OCI-LY3 (cell line): ENCODE measurements at regions not wholly inside any gene's neighbourhood (a gene's known extent, or its start where the extent isn't known, plus 50 kb on each side); places are given as distances from the start of the nearest gene placed in this dataset.
"Not testable (repeated sequence)": the region's sequence is repeated elsewhere in the genome, so short reads cannot be mapped to it uniquely, and the experiment has no call there.

Experiments used
- H2AFZ ChIP-seq: fragments of 200-600, 300-600 bp; shearing (Covaris generic); 2 replicates; pipeline ENCODE4 v1.6.0; 2014; ENCODE audit warnings: antibody characterized with exemption, low read depth, low read length
- H3K27ac ChIP-seq: fragments of 200-600, 300-600 bp; sonication (generic); 2 replicates; pipeline ENCODE4 v1.5.1; 2014; ENCODE audit warnings: mild to moderate bottlenecking, low read length, moderate library complexity, mixed read lengths
- H3K27me3 ChIP-seq: fragments of 200-600, 300-600 bp; sonication (generic); 2 replicates; pipeline ENCODE4 v1.6.1; 2014; ENCODE audit warnings: low read depth, low read length, mixed read lengths
- H3K36me3 ChIP-seq: fragments of 200-600, 300-600 bp; sonication (generic); replicated peaks from 2 replicates; pipeline ENCODE3; 2014; ENCODE audit warnings: low read depth, low read length, mixed read lengths
- H3K4me1 ChIP-seq: fragments of 300-600, 200-600 bp; sonication (generic); 2 replicates; pipeline ENCODE4 v1.6.1; 2014; ENCODE audit warnings: low read length, mixed read lengths
- H3K4me2 ChIP-seq: fragments of 200-600, 300-600 bp; sonication (generic); 2 replicates; pipeline ENCODE4 v1.6.1; 2014; ENCODE audit warnings: low read length, mixed read lengths
- H3K4me3 ChIP-seq: fragments of 300-600, 200-600 bp; sonication (generic); 2 replicates; pipeline ENCODE4 v1.5.1; 2014; ENCODE audit warnings: antibody characterized with exemption, mild to moderate bottlenecking, low read length, moderate library complexity
- H3K79me2 ChIP-seq: fragments of 300-600, 200-600 bp; shearing (Covaris generic); 2 replicates; pipeline ENCODE4 v1.6.1; 2014; ENCODE audit warnings: mild to moderate bottlenecking, low read length, mixed read lengths
- H3K9ac ChIP-seq: fragments of 300-600, 200-600 bp; shearing (Covaris generic); 2 replicates; pipeline ENCODE4 v1.6.0; 2014; ENCODE audit warnings: mild to moderate bottlenecking, low read length, moderate library complexity
- H3K9me3 ChIP-seq: fragments of 200-600, 300-600 bp; shearing (Covaris generic); 2 replicates; pipeline ENCODE4 v1.6.1; 2014; ENCODE audit warnings: low read length, mixed read lengths; ENCODE audit not compliant: insufficient read depth
- H4K20me1 ChIP-seq: fragments of 200-600, 300-600 bp; sonication (generic); 2 replicates; pipeline ENCODE4 v1.6.1; 2016; ENCODE audit warnings: low read length, mixed read lengths; ENCODE audit not compliant: insufficient read depth
- CTCF ChIP-seq: fragments of 200-600, 300-600 bp; sonication (generic); IDR thresholded peaks from 2 replicates; pipeline ENCODE4 v1.5.1; 2014; ENCODE audit warnings: antibody characterized with exemption, low read length, low read depth
- EZH2phosphoT487 ChIP-seq: fragments of 200-600 bp; shearing (Covaris generic); IDR thresholded peaks from 2 replicates; pipeline ENCODE4 v1.6.1; 2018; ENCODE audit warnings: antibody characterized with exemption, mixed run types, low read depth

- H2AFZ ChIP-seq, result no peak overlapping the region
Observed at GRCh38 chr9:89949111-89949510, 344.3 kb downstream of the GADD45G start.

GRCh38 chr9:89951675-89952074 is 346.9 kb downstream of the GADD45G start:
- no peak overlapping the region for H3K27ac ChIP-seq
- TF ChIP-seq EZH2phosphoT487 (no peak), CTCF (no peak)
- peaks cover 27% of the 10 kb centered on the region for H3K27me3 ChIP-seq
- H3K4me1 ChIP-seq, result peaks cover 13% of the 10 kb centered on the region
- H3K36me3 ChIP-seq, result no peaks in the 10 kb centered on the region
- no peaks in the 10 kb centered on the region for H3K9me3 ChIP-seq
- no peaks in the 10 kb centered on the region for H3K79me2 ChIP-seq
- no peak overlapping the region for H3K4me2 ChIP-seq
- H3K9ac ChIP-seq, result no peak overlapping the region
- H3K4me3 ChIP-seq, result no peak overlapping the region
- no peak overlapping the region for H2AFZ ChIP-seq
- H4K20me1 ChIP-seq, result no peaks in the 10 kb centered on the region

More at GRCh38 chr9:89949111-89949510, 344.3 kb downstream of the GADD45G start:
- no peaks in the 10 kb centered on the region for H4K20me1 ChIP-seq
- H3K4me3 ChIP-seq, result no peak overlapping the region
- H3K4me1 ChIP-seq, result peaks cover 13% of the 10 kb centered on the region
- H3K27ac ChIP-seq, result no peak overlapping the region
- H3K36me3 ChIP-seq, result no peaks in the 10 kb centered on the region
- no peaks in the 10 kb centered on the region for H3K79me2 ChIP-seq
- no peaks in the 10 kb centered on the region for H3K9me3 ChIP-seq
- H3K27me3 ChIP-seq, result peaks cover 24% of the 10 kb centered on the region
- no peak for TF ChIP-seq EZH2phosphoT487
- TF ChIP-seq CTCF, result no peak
- H3K9ac ChIP-seq, result no peak overlapping the region
- H3K4me2 ChIP-seq, result no peak overlapping the region

- H3K4me3 ChIP-seq, result peak overlapping the region; percentile 24; the same call in 1 of the 2 replicates
Observed at GRCh38 chr9:89952401-89952800, 347.6 kb downstream of the GADD45G start.

GRCh38 chr9:89953263-89953662 is 348.5 kb downstream of the GADD45G start:
- not testable (repeated sequence) for H3K36me3 ChIP-seq, H3K4me3 ChIP-seq, H4K20me1 ChIP-seq, H3K9ac ChIP-seq, H2AFZ ChIP-seq, H3K9me3 ChIP-seq, H3K27ac ChIP-seq, H3K4me2 ChIP-seq, H3K79me2 ChIP-seq
- Histone ChIP-seq H3K27me3 (peaks cover 30% of the 10 kb centered on the region), H3K4me1 (peaks cover 13% of the 10 kb centered on the region)

More at GRCh38 chr9:89952401-89952800, 347.6 kb downstream of the GADD45G start:
- Histone ChIP-seq H3K4me2 (peak overlapping the region; percentile 46), H4K20me1 (no peaks in the 10 kb centered on the region), H3K27ac (no peak overlapping the region), H3K79me2 (no peaks in the 10 kb centered on the region), H3K4me1 (peaks cover 13% of the 10 kb centered on the region), H3K9ac (no peak overlapping the region), H3K36me3 (no peaks in the 10 kb centered on the region), H3K9me3 (no peaks in the 10 kb centered on the region), H3K27me3 (peaks cover 30% of the 10 kb centered on the region), H2AFZ (no peak overlapping the region)
- TF ChIP-seq CTCF, result no peak
- TF ChIP-seq EZH2phosphoT487, result no peak
